Caco-2 (cell line): ENCODE measurements at regions not wholly inside any gene's neighbourhood (a gene's known extent, or its start where the extent isn't known, plus 50 kb on each side); places are given as distances from the start of the nearest gene placed in this dataset.
A peak's percentile ranks its signal among the peaks of the same experiment; 100 is the strongest.

Experiments used
- BruUV-seq: library from RNA; stranded (reverse); fragments of 400-500 nt; replicated peaks from 2 replicates; lab custom pipeline; 2021; lab: Mats Ljungman, UMichigan
- CTCF ChIA-PET: fragments of 300-600 bp; sonication (Branson Sonifier 250); formaldehyde crosslinking; loops from one replicate; lab custom pipeline; 2022; ENCODE audit warnings: antibody characterized with exemption; lab: Charles Lee
- POLR2A ChIA-PET: fragments of 300-600 bp; sonication (Branson Sonifier 250); formaldehyde crosslinking; loops from one replicate; lab custom pipeline; 2022; ENCODE audit warnings: antibody characterized with exemption; lab: Charles Lee
- DNase-seq, 2 experiments: peaks; one replicate each; pipeline versions ENCODE4 v3.0.0 to v3.0.0-alpha.2; 2020 to 2022
- H3K27me3 ChIP-seq: replicated peaks from 2 replicates; pipeline ENCODE4 v1.6.0; 2011; ENCODE audit warnings: low read length; ENCODE audit not compliant: control insufficient read depth, insufficient read depth
- H3K36me3 ChIP-seq: 2 replicates; pipeline ENCODE4 v1.5.1; 2011; ENCODE audit warnings: low read length; ENCODE audit not compliant: control insufficient read depth, insufficient read depth
- H3K4me1 ChIP-seq: fragments of 250-450 bp; sonication (Bioruptor Pico); 2 replicates; pipeline ENCODE4 v1.5.1; 2020; ENCODE audit warnings: mild to moderate bottlenecking
- H3K4me3 ChIP-seq: 2 replicates; pipeline ENCODE4 v1.5.1; 2011; ENCODE audit warnings: low read depth, mild to moderate bottlenecking, control low read depth, low read length
- H3K9me3 ChIP-seq: fragments of 250-450 bp; sonication (Bioruptor Pico); 2 replicates; pipeline ENCODE4 v1.5.1; 2020; ENCODE audit warnings: mild to moderate bottlenecking, moderate library complexity
- H3K27ac Mint-ChIP-seq: one replicate; pipeline ENCODE4 v1.8.0; 2022; ENCODE audit warnings: mixed read lengths; ENCODE audit not compliant: unreplicated experiment
- H3K27me3 Mint-ChIP-seq: one replicate; pipeline ENCODE4 v1.8.0; 2022; ENCODE audit warnings: mixed read lengths; ENCODE audit not compliant: insufficient read depth, unreplicated experiment
- H3K36me3 Mint-ChIP-seq: one replicate; pipeline ENCODE4 v1.8.0; 2022; ENCODE audit warnings: mild to moderate bottlenecking, mixed read lengths; ENCODE audit not compliant: insufficient read depth, unreplicated experiment
- H3K4me1 Mint-ChIP-seq: one replicate; pipeline ENCODE4 v1.8.0; 2022; ENCODE audit warnings: low read depth, mixed read lengths; ENCODE audit not compliant: unreplicated experiment
- H3K4me3 Mint-ChIP-seq: one replicate; pipeline ENCODE4 v1.8.0; 2022; ENCODE audit warnings: mild to moderate bottlenecking, moderate library complexity, mixed read lengths; ENCODE audit not compliant: unreplicated experiment
- H3K9me3 Mint-ChIP-seq: one replicate; pipeline ENCODE4 v1.8.0; 2022; ENCODE audit warnings: mixed read lengths; ENCODE audit not compliant: unreplicated experiment
- CTCF ChIP-seq, 2 experiments: fragments of 200-600 bp in 1 of 2; IDR thresholded peaks; 1 replicate in 1 of 2; 2 replicates in 1 of 2; pipeline versions ENCODE4 v1.5.1 to v1.8.0; 2011 to 2022; ENCODE audit warnings: antibody characterized with exemption in 1 of 2, control low read depth in 1 of 2, inconsistent platforms in 1 of 2, low read depth in 1 of 2, low read length in 1 of 2, mild to moderate bottlenecking in 1 of 2, moderate library complexity in 1 of 2; ENCODE audit not compliant: insufficient read depth in 1 of 2, severe bottlenecking in 1 of 2, unreplicated experiment in 1 of 2
- intact Hi-C: fragments of 100-400 bp; cut with micrococcal nuclease; formaldehyde crosslinking; loops from one replicate; pipeline ENCODE4 v1.10.0; 2022; ENCODE audit not compliant: unreplicated experiment

- H3K27me3 ChIP-seq: no peaks in the 10 kb centered on the region; the same call in 1 of the 2 replicates
- H3K9me3 ChIP-seq: no peaks in the 10 kb centered on the region
- H3K4me3 ChIP-seq: no peak overlapping the region
- H3K36me3 ChIP-seq: no peaks in the 10 kb centered on the region
- intact Hi-C loops: no loop called here
- H3K27me3 Mint-ChIP-seq: peaks cover 6% of the 10 kb centered on the region
- DNase-seq: no peak
- TF ChIP-seq CTCF (IDR thresholded peaks at IDR 0.05; ENCODE audit: insufficient read depth in 1 of 2, low read depth in 1 of 2, low read length in 1 of 2, severe bottlenecking in 1 of 2, unreplicated experiment in 1 of 2): no peak
- no peak overlapping the region for H3K4me3 Mint-ChIP-seq
- no peak overlapping the region for H3K27ac Mint-ChIP-seq
- no peaks in the 10 kb centered on the region for H3K4me1 Mint-ChIP-seq
- no peaks in the 10 kb centered on the region for H3K36me3 Mint-ChIP-seq
- no TSS peak for BruUV-seq
- CTCF ChIA-PET: no interaction called here
- H3K4me1 ChIP-seq: no peaks in the 10 kb centered on the region
- H3K9me3 Mint-ChIP-seq: peaks cover 12% of the 10 kb centered on the region
- POLR2A ChIA-PET: no interaction called here
These were observed 81.4 kb upstream of the ZNF618 start for GRCh38 chr9:113794721-113795120.

- Mint-ChIP-seq H3K4me1 (no peaks in the 10 kb centered on the region), H3K9me3 (peaks cover 12% of the 10 kb centered on the region), H3K27me3 (peaks cover 3% of the 10 kb centered on the region), H3K36me3 (no peaks in the 10 kb centered on the region), H3K27ac (no peak overlapping the region), H3K4me3 (no peak overlapping the region)
- no peaks in the 10 kb centered on the region for H3K36me3 ChIP-seq
- no peaks in the 10 kb centered on the region for H3K4me1 ChIP-seq
- TF ChIP-seq CTCF (IDR thresholded peaks at IDR 0.05; ENCODE audit: insufficient read depth in 1 of 2, low read depth in 1 of 2, low read length in 1 of 2, severe bottlenecking in 1 of 2, unreplicated experiment in 1 of 2): no peak
- no peaks in the 10 kb centered on the region; the same call in 1 of the 2 replicates for H3K27me3 ChIP-seq
- no peaks in the 10 kb centered on the region for H3K9me3 ChIP-seq
- ChIA-PET POLR2A (no interaction called here), CTCF (no interaction called here)
- BruUV-seq: no TSS peak
- intact Hi-C loops: no loop called here
- DNase-seq: no peak
- no peak overlapping the region for H3K4me3 ChIP-seq
These were observed 80.2 kb upstream of the ZNF618 start for GRCh38 chr9:113795811-113796392.

- H3K27ac Mint-ChIP-seq: no peak overlapping the region
- POLR2A ChIA-PET: no interaction called here
- no peak for DNase-seq
- TF ChIP-seq CTCF (IDR thresholded peaks at IDR 0.05; ENCODE audit: insufficient read depth in 1 of 2, low read depth in 1 of 2, low read length in 1 of 2, severe bottlenecking in 1 of 2, unreplicated experiment in 1 of 2): peak in 1 of 2 experiments; percentile 5
- H3K27me3 ChIP-seq: no peaks in the 10 kb centered on the region; the same call in 1 of the 2 replicates
- no peaks in the 10 kb centered on the region for H3K4me1 ChIP-seq
- CTCF ChIA-PET: no interaction called here
- BruUV-seq: no TSS peak
- no peaks in the 10 kb centered on the region for H3K4me1 Mint-ChIP-seq
- no peaks in the 10 kb centered on the region for H3K9me3 ChIP-seq
- intact Hi-C loops: no loop called here
- no peaks in the 10 kb centered on the region for H3K36me3 ChIP-seq
- peaks cover 12% of the 10 kb centered on the region for H3K9me3 Mint-ChIP-seq
- H3K4me3 Mint-ChIP-seq: no peak overlapping the region
- H3K27me3 Mint-ChIP-seq: peaks cover 3% of the 10 kb centered on the region
- no peaks in the 10 kb centered on the region for H3K36me3 Mint-ChIP-seq
- H3K4me3 ChIP-seq: no peak overlapping the region
These were observed 79.3 kb upstream of the ZNF618 start for GRCh38 chr9:113796646-113797426.
